Stimulated activated CD4-positive, alpha-beta T cell treated with anti-CD3 and anti-CD28 coated beads, Interleukin-1b, Interleukin-23, amount 100 ng/mL, for 24 hours (primary cell): ENCODE measurements at regions not wholly inside any gene's neighbourhood (a gene's known extent, or its start where the extent isn't known, plus 50 kb on each side); places are given as distances from the start of the nearest gene placed in this dataset.
"Not testable (repeated sequence)": the region's sequence is repeated elsewhere in the genome, so short reads cannot be mapped to it uniquely, and the experiment has no call there.

Experiments
- DNase-seq, 4 experiments: peaks; one replicate each; pipeline ENCODE4 v3.0.0-alpha.2; 2020; ENCODE audit warnings: low read depth in 4 of 4, low spot score in 1 of 4

DNA sequence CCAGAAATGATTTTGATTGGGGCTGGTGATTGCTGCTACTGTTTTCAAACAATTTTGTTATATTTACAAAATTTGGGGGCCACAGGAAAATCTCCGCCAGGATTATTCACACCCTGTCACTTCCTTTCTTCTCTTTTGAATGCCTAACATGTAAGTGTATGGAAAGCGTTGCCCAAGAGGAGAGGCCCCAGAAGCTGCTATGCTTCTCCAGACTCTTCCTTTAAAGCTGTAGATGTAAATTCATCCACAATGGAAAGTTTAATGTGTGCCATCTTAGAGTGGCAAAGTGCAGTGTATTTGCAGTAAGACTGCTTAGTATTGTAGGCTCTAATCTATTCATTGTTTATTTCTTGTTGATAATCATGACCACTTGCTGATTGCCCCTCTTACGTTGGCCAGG, 136.7 kb upstream of the LRIG3 start:
- no peak for DNase-seq

DNA sequence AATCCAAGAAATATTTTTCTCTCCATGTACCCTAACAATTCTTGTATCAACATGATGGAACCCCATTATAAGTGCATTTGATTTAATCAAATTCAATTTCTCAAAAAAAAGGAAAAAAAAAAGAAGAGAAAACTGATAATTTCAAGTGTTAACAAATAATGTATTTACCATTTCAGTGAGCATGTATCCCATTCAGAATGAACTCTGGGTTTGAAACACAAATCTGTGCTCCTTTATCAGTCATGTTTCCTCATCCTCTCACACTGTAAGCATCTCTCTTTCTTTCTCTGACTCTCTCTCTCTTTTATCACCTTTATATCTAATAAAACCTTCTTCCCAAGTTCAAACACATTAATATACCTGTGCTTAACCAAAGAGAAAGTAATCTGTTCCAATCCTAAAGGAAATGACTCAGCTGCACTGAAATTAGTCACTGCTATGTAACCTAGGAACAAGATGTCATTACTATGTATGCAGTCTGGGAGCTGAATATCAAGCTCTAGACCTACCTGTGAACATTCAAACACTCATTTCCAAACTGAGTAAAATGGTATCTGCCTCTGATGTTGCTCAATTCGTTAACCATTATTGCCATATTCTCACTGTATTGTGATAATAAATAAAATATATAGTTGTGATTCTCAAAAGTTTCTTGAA, 135.0 kb upstream of the LRIG3 start:
- DNase-seq, result no peak

DNA sequence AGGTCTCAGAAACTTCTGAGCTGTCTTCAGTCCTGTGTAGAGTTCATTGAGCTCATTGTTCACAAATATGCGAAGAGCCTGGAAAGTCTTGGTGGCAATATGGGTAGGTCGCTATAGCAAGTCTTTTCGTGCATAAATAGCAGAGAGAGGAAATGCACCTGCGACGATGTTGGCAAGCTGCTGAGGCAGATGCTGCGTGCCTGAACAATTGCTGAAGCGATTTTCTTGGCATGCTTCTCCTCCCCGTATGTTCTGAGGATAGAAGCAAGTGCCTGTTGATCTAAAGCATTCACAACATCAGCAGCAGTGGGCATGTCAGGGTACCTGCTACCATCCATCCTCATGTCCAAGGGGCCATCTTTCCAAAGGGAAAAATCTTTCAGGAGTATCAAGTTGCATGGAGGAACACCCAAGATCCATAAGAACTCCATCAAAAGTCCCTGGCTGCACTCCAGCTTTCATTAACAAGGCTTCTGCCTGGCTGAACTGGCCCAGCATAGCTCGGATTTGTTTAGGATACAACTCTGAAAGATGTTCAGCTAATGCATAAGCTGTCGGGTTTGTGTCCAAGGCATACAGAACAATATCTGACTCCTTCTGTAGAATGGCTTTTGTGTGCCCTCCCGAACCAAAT, 133.1 kb upstream of the LRIG3 start:
- DNase-seq, result not testable (repeated sequence)

DNA sequence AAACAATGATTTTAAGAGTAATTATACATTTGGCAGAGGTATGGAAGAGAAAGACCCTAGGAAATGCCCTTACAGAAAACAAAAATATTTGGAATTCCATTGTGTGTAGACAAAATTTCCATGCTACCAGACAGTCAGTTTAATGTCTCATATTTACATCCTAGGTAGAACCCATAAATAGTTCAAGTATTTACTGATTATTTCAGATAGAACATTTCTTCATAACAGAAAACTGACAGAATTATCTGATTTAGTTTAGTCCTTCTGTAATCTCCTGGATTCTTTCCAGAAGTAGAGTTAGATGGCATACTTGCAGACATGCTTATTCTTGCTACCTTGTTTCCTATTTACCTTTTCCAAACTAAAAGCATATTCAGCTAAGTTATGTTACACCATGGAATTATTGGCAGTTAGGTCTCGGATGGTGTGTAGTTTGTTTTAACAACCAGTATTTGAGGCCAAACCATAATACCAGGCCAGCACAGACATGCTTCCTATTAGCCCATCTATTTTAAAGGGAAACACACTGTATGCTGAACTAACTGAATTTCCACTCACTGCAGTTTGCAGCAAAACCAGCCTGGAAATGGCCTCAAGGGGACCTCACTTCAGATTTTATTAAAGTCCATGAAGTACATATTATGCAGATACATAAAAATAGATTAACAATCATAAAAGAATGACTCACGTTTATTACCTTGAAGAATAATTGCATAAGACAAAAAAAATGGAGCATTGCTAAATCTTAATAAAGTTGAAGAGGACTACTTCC, 126.6 kb upstream of the LRIG3 start:
- DNase-seq, result no peak

- no peak for DNase-seq
Observed at GRCh38 chr12:59044791-59045190, 124.5 kb upstream of the LRIG3 start.

DNA sequence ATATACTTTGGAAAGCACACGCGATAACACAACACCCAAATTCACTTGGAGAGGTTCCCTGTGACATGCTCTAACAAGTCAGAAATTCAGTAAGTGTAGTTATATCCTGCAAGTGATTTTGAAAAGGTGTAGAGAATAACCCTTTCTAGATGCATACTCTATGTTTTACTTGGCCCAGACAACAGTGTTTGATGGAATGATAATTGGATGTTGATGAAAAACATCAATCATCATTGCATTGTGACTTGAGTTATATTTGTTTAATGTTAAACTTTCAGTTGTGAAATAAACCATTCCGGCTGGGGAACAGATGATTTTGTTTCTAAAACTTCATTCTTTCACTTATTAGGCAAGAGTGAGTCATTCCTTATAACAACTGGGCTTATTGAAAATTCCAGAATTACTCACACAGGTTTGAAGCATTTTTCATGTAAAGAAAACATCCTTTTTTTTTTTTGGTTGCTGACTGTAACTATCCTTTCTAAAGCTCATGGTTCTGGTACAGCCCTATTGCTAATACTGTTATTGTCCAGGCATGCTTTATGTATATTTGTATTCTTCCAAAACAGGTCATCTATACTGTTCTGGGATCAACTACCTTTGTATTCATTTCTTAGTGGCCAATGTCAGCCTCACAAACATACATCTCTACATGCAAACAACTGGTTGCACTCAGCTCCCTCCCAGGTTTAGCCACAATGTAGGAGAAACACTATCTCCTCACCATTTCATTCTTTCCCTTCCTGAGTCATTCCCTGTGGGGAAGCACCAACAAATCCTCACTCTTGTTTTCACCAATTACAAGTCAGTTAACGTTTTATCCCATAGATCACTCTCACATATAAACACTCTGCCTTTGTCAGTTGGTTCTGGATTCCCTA, 121.2 kb upstream of the LRIG3 start:
- no peak for DNase-seq

- DNase-seq, result no peak
Observed at GRCh38 chr12:59040656-59041055, 120.4 kb upstream of the LRIG3 start.

DNA sequence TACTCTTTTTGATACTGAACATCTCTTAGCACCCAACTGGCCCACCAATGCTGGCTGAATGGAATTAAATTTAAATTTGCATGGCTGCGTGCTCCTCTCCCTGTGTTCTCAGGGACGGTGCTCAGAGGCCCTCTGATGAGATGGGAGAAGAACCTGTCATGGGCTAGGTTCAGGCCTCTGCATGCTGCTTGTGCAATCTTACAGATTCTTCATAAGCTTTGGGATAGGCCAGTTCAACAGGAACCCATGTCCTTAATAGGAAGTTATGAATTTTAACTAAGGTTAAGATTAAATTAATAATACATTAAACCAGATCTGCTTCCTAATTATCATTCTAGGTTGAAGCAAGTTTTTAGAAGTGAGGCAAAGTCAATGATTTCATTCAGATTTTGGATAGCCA, 119.7 kb upstream of the LRIG3 start:
- DNase-seq, result no peak

DNA sequence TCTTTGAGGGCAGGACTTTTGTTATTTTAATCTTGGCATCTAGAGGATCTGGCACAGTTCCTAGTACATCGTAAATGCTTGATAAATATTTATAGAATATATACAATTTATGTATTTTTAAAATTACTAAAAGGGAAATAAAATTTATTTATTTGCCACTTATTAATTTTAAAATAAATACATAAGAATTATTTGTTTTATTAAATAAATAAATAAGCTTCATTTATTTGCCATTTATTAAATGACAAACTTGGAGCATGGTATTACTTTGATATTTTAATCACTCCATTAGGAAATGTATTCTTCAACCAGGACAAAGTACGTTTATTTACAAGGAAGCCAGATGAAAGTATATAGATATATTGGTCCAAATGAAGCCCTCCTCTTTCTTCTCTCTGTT, 118.7 kb upstream of the LRIG3 start:
- DNase-seq, result no peak

DNA sequence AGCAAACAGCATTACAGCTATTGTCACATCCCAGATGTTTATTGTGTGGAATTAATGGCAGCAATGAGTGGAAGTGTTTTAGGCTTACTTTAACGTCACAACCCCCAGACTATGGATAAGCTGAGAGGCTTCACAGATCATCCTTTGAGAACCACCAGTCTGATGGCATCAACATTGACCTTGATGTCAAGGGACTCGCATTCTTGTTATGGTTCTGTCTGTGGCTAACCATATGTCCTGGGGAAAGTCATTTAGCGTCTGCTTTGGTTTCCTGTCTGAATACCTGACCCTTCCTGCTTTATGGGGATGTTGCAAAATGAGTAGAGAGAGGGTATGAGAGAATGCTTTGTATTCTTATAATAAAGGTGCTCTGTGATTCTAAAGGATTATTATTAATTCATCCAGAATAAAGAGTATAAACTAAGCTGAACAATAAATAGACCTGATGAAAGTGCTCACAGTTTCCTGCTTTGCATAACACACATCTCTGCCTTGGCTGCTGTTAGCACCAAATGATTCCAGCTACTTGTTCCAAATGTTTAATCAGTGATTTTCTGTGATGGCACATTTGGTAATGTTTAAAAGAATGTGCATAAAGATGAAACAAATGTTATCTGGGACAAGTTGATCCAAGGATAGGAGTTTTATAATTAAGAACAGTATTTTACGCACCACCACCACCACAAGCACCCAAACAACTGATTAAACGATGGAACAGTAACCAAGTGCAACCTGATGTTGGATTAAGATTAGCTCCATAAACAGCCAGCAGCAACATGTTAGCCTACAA, 116.9 kb upstream of the LRIG3 start:
- no peak for DNase-seq

DNA sequence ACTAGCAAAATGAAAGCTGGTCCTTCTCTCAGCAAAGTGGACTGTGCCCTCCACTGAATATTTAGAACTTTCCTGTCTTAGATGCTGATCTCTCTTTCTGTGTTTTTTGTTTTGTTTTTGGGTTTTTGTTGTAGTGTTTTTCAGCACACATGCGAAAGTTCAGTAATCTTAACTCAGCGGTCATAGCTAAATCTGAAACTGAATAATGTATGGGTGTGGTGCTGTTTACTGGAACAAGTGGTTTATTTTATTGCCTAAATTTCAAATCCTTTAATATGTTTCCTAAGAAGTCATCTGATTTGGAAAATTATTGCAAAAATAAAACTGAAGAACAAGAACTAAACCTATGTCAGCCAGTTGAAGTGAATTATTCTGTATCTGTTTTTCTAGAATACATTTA, 116.0 kb upstream of the LRIG3 start:
- no peak for DNase-seq

DNA sequence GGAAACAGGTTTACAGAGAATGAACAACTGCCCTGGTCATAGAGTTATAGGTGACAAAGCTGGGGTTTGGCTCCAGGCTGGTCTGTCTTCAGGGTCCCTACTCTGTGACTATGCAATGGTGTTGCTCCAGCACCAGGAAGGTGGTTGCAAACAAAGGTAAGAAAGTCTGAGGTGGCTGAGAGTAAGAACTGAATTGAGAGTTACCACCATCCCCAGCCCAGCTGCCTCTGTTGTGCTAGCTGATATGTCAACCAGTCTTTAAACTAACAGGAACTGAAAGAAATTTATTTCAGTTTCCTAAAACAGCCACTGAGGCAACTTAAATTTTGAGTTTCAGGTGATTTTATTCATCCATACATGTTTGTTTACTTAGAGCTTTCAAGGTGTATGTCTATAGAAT, 111.0 kb upstream of the LRIG3 start:
- DNase-seq, result no peak

DNA sequence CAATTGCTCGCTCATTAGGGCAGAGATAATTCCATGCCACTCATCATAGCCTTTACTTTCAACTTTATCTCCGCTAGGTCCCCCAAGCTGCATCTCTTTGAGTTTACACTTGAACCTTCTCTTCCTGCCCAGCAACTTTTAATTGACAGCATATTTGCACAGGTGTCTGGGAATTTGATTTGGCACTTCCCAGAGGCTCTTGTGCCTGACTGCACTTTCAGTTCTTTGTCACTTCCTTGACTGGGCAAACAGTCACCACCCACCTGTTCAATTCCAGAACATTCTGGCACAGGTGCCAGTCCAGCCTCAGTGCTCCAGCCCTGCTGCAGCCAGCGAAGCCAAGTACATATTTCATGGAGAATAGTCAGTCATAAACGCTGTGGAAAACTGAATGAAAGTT, 110.1 kb upstream of the LRIG3 start:
- DNase-seq, result no peak

- no peak for DNase-seq
Observed at GRCh38 chr12:59027199-59027598, 106.9 kb upstream of the LRIG3 start.

- no peak for DNase-seq
Observed at GRCh38 chr12:59023861-59024424, 103.6 kb upstream of the LRIG3 start.

DNA sequence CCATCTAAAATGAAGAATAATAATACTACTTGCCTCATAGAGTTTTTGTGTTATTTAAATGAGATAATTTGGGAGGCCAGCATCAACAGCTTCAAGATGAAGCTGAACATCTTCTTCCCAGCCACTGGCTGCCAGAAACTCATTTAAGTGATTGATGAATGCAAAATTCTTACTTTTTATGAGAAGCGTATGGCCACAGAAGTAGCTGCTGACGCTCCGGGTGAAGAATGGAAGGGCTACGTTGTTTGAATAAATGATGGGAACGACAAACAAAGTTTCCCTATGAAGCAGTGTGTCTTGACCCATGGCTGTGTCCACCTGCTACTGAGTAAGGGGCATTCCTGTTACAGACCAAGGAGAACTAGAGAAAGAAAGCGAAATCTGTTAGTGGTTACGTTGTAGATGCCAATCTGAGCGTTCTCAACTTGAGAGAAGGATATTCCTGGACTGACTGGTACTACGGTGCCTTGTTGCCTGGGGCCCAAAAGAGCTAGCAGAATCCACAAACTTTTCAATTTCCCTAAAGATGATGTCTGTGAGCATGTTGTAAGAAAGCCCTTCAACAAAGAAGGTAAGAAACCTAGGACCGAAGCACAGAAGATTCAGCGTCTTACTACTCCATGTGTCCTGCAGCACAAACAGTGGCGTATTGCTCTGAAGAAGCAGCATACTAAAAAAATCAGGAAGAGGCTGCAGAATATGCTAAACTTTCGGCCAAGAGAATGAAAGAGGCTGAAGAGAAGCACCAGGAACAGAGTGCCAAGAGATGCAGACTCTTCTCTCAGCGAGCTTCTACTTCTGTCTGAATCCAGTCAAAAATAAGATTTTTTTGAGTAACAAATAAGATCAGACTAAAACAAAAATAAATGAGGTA, 100.0 kb upstream of the LRIG3 start:
- no peak for DNase-seq

DNA sequence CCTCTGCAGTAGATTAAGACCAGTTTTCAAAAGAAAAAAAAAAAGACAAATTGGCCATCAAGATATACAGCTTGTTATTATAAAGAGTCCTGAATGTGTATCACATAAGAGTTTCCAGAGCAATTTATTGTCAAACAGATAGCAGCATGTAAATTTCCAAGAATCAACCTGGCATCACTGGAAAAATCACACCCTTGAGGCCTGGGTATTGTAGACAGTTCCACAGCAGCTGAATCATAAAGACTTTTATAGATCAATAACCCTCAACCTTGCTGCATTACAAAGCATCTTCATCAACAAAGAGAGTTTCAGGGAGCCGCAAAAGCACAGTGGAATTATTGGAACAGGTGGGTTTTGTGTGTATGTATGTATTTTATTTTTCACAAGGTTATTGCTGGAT, 94.6 kb upstream of the LRIG3 start:
- DNase-seq, result no peak

GRCh38 chr12:59010941-59011340, 90.6 kb upstream of the LRIG3 start:
- no peak for DNase-seq

DNA sequence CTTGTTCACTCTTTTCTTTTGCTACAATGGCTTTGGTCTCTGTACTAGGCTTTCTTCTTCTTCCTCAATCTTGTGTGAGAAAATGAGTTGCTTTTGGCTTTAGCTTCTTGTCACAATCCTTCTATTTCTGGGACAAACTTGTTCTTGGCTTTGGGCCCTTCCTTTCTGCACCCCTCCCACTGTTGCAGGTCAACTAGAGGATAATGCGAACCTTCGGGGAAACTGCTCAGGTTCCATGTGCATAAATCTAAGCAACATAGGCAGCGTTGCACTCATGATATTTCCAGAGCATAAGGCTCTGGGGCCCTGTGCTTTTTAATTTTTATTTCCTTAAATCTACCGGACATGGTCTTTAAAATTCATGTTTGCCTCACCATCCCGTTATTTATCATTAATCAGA, 89.8 kb upstream of the LRIG3 start:
- no peak for DNase-seq
